Spinal cord (tissue), 9 donors: ENCODE measurements at regions not wholly inside any gene's neighbourhood (a gene's known extent, or its start where the extent isn't known, plus 50 kb on each side); places are given as distances from the start of the nearest gene placed in this dataset.

Source experiments
- DNase-seq, 6 donors: peaks; one replicate each; pipeline versions ENCODE4 v3.0.0 to v3.0.0-alpha.2; 2013 to 2015; ENCODE audit warnings: low spot score in 6 of 6, low read depth in 4 of 6
- H3K27ac ChIP-seq: one replicate; pipeline ENCODE4 v1.5.1; 2013; ENCODE audit warnings: low read depth, low read length, control low read depth
- H3K27me3 ChIP-seq: one replicate; pipeline ENCODE4 v1.6.1; 2013; ENCODE audit warnings: low read length; ENCODE audit not compliant: control insufficient read depth, insufficient read depth
- H3K36me3 ChIP-seq: one replicate; pipeline ENCODE4 v1.6.1; 2013; ENCODE audit warnings: low read length; ENCODE audit not compliant: control insufficient read depth, insufficient read depth
- H3K4me1 ChIP-seq: one replicate; pipeline ENCODE4 v1.6.1; 2013; ENCODE audit warnings: low read length; ENCODE audit not compliant: control insufficient read depth, insufficient read depth
- H3K4me3 ChIP-seq: one replicate; pipeline ENCODE4 v1.5.1; 2013; ENCODE audit warnings: low read depth, low read length, control low read depth
- H3K9me3 ChIP-seq: one replicate; pipeline ENCODE4 v1.6.1; 2013; ENCODE audit warnings: low read length; ENCODE audit not compliant: control insufficient read depth, insufficient read depth
- WGBS: methylation state at CpG from one replicate; pipeline ENCODE4 v1.1.5; 2013; ENCODE audit warnings: missing lambda C conversion rate; ENCODE audit not compliant: insufficient coverage; 5-methylcytosine and 5-hydroxymethylcytosine counted together
- donor health status: healthy.

GRCh38 chr9:28064241-28064815, 491.0 kb upstream of the C9orf72 start:
- Histone ChIP-seq H3K27me3 (no peaks in the 10 kb centered on the region), H3K9me3 (no peaks in the 10 kb centered on the region), H3K36me3 (no peaks in the 10 kb centered on the region), H3K4me3 (no peak overlapping the region), H3K27ac (no peak overlapping the region), H3K4me1 (no peaks in the 10 kb centered on the region)
- 74% methylated on average over 6 of the region's 9 CpGs for WGBS
- DNase-seq: peak in 2 of 6 donors; percentile 11 to 23

GRCh38 chr9:28073270-28073669, 500.0 kb upstream of the C9orf72 start:
- no CpG with 5 or more reads among the region's 1 CpG for WGBS
- no peak overlapping the region for H3K27ac ChIP-seq
- no peak overlapping the region for H3K4me3 ChIP-seq
- H3K4me1 ChIP-seq: no peaks in the 10 kb centered on the region
- no peaks in the 10 kb centered on the region for H3K36me3 ChIP-seq
- H3K9me3 ChIP-seq: no peaks in the 10 kb centered on the region
- no peaks in the 10 kb centered on the region for H3K27me3 ChIP-seq
- peak in 3 of 6 donors; percentile 45 to 66 (median 63) for DNase-seq

- H3K27ac ChIP-seq: no peak overlapping the region
- H3K36me3 ChIP-seq: no peaks in the 10 kb centered on the region
- WGBS: 100% methylated on average over 3 of the region's 3 CpGs
- no peaks in the 10 kb centered on the region for H3K27me3 ChIP-seq
- no peak for DNase-seq
- H3K9me3 ChIP-seq: no peaks in the 10 kb centered on the region
- H3K4me1 ChIP-seq: no peaks in the 10 kb centered on the region
- H3K4me3 ChIP-seq: no peak overlapping the region
Measured at GRCh38 chr9:28079677-28080076, 506.4 kb upstream of the C9orf72 start.

- Histone ChIP-seq H3K4me3 (no peak overlapping the region), H3K9me3 (no peaks in the 10 kb centered on the region), H3K36me3 (no peaks in the 10 kb centered on the region), H3K27me3 (no peaks in the 10 kb centered on the region), H3K4me1 (no peaks in the 10 kb centered on the region), H3K27ac (no peak overlapping the region)
- 89% methylated on average over 3 of the region's 3 CpGs for WGBS
- DNase-seq: no peak
Measured at GRCh38 chr9:28082671-28083070, 509.4 kb upstream of the C9orf72 start.

- no peaks in the 10 kb centered on the region for H3K9me3 ChIP-seq
- H3K4me3 ChIP-seq: no peak overlapping the region
- H3K4me1 ChIP-seq: no peaks in the 10 kb centered on the region
- DNase-seq: no peak
- no peaks in the 10 kb centered on the region for H3K36me3 ChIP-seq
- H3K27me3 ChIP-seq: no peaks in the 10 kb centered on the region
- no peak overlapping the region for H3K27ac ChIP-seq
Measured at GRCh38 chr9:28086881-28087280, 513.6 kb upstream of the C9orf72 start.

GRCh38 chr9:28092981-28093936, 520.0 kb upstream of the C9orf72 start:
- WGBS: 21% methylated on average over 2 of the region's 10 CpGs
- H3K27ac ChIP-seq: no peak overlapping the region
- H3K4me3 ChIP-seq: no peak overlapping the region
- no peaks in the 10 kb centered on the region for H3K4me1 ChIP-seq
- no peaks in the 10 kb centered on the region for H3K27me3 ChIP-seq
- H3K36me3 ChIP-seq: no peaks in the 10 kb centered on the region
- DNase-seq: peak in 3 of 6 donors; percentile 4 to 63 (median 21)
- peaks cover 2% of the 10 kb centered on the region for H3K9me3 ChIP-seq

- no peaks in the 10 kb centered on the region for H3K4me1 ChIP-seq
- no CpG with 5 or more reads among the region's 3 CpGs for WGBS
- no peak overlapping the region for H3K4me3 ChIP-seq
- H3K27me3 ChIP-seq: no peaks in the 10 kb centered on the region
- H3K9me3 ChIP-seq: no peaks in the 10 kb centered on the region
- H3K27ac ChIP-seq: no peak overlapping the region
- no peak for DNase-seq
- H3K36me3 ChIP-seq: no peaks in the 10 kb centered on the region
Measured at GRCh38 chr9:28101509-28101908, 528.2 kb upstream of the C9orf72 start.

- Histone ChIP-seq H3K36me3 (no peaks in the 10 kb centered on the region), H3K4me1 (no peaks in the 10 kb centered on the region), H3K9me3 (no peaks in the 10 kb centered on the region), H3K27me3 (no peaks in the 10 kb centered on the region), H3K4me3 (no peak overlapping the region), H3K27ac (no peak overlapping the region)
- no CpG with 5 or more reads among the region's 2 CpGs for WGBS
- peak in 1 of 6 donors; percentile 22 for DNase-seq
Measured at GRCh38 chr9:28105001-28105400, 531.7 kb upstream of the C9orf72 start.

GRCh38 chr9:28120184-28120583, 546.9 kb upstream of the C9orf72 start:
- H3K27me3 ChIP-seq: no peaks in the 10 kb centered on the region
- WGBS: no CpG with 5 or more reads among the region's 3 CpGs
- H3K9me3 ChIP-seq: no peaks in the 10 kb centered on the region
- H3K27ac ChIP-seq: no peak overlapping the region
- DNase-seq: peak in 4 of 6 donors; percentile 29 to 92 (median 59)
- H3K4me3 ChIP-seq: no peak overlapping the region
- no peaks in the 10 kb centered on the region for H3K36me3 ChIP-seq
- H3K4me1 ChIP-seq: no peaks in the 10 kb centered on the region

GRCh38 chr9:28120626-28121025, 547.3 kb upstream of the C9orf72 start:
- Histone ChIP-seq H3K4me3 (no peak overlapping the region), H3K9me3 (no peaks in the 10 kb centered on the region), H3K27me3 (no peaks in the 10 kb centered on the region), H3K27ac (no peak overlapping the region), H3K4me1 (no peaks in the 10 kb centered on the region), H3K36me3 (no peaks in the 10 kb centered on the region)
- no CpG with 5 or more reads among the region's 3 CpGs for WGBS
- DNase-seq: no peak
